ENCODE measurements at regions not wholly inside any gene's neighbourhood (a gene's known extent, or its start where the extent isn't known, plus 50 kb on each side); places are given as distances from the start of the nearest gene placed in this dataset.
"Not testable (repeated sequence)": the region's sequence is repeated elsewhere in the genome, so short reads cannot be mapped to it uniquely, and the experiment has no call there.

DNA sequence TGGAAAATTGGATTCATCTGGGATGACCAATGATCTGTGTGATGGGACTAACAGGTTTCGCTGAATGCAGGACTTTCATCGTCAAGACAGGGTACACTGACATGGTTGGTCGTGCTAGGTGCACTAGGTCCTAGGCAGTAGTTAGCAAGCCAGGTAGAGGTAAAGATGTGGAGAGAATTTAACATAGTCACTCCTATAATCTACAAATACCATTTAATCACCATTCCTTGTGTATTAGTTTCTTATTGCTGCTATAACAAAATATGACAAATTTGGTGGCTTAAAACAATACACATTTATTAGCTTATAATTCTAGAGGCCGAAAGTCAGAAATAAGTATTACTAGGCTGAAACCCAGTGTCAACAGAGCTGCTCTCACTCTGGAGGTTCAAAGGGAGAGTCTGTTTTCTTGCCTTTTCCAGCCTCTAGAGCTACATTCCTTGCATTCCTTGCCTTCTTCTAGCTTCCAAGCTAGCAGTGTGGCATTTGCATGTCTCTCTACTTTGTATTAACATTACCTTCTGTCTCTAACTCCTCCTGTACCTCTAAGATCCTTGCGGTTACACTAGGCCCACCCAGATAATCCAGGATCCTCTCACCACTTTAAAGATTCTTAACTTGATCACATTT lies 98.7 kb upstream of the GRIA3 start:
- no peak for DNase-seq (ENCODE audit: low read depth)

GRCh38 chrX:123086768-123087167 lies 97.3 kb upstream of the GRIA3 start:
- DNase-seq (ENCODE audit: low read depth), result no peak

GRCh38 chrX:123087326-123087725 lies 96.8 kb upstream of the GRIA3 start:
- DNase-seq (ENCODE audit: low read depth), result no peak

- DNase-seq (ENCODE audit: low read depth), result no peak
Measured at GRCh38 chrX:123088331-123088730, 95.7 kb upstream of the GRIA3 start.

- no peak for DNase-seq (ENCODE audit: low read depth)
Measured at GRCh38 chrX:123088930-123089329, 95.1 kb upstream of the GRIA3 start.

- DNase-seq (ENCODE audit: low read depth), result no peak
Measured at GRCh38 chrX:123093792-123094191, 90.3 kb upstream of the GRIA3 start.

DNA sequence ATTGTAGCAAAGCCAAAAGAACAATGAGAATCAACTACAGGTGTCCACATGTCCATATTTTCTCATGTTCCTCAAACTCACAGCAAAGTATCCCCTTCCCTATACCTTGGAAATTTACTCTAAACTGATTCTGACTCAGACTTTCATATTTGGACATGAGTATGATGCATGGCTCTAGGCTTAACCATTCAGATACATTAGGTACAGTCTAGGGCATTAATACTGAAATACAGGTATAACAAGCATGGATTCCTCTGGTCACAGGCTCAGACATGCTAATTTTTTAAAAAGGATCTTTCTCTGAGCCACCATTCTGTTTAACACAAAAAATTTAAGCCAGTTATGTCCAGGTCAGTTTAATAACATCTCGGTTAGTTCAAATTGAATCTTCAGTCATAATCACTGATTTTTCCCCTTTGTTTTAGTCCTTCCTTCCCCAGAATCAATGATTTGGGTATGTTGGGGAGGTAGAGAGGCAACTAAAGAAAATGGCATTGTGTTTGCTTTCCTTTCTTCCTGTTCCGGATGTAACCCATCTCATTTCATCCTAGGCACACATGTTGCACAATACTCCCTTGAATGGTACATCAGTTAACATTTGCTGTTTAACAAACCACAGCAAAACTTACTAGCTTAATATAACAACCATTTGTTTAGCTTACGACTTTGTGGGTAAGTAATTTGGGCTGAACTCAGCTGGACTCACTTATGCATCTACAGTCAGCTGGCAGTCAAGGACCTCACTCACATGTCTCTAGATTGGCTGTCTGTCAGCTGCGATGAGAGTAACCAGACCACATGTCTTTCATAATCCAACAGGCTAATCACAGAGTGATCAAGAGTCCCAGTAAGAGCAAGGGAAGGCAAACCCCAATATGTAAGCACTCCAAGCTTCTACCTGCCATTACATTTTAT lies 75.3 kb upstream of the GRIA3 start:
- no peak for DNase-seq (ENCODE audit: low read depth)

DNA sequence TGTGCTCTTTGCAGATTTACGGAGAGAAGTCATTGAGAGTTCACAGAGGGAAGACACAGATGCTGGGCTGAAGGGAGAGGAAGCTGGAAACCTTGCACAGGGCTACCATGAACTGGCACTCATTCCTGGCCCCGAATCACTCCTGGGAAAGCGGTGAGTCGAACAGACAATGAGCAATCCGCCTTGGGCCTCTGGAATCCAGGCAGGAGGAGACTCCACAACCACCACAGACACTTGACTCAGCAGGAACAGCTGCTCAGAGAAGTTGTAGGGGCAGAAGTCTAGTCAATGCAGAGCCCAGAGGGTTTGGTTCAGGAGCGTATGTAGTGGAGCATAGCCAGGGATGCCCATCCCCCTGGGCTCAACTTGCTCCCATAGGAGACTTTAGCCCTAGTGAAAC lies 62.8 kb upstream of the GRIA3 start:
- no peak for DNase-seq (ENCODE audit: low read depth)

GRCh38 chrX:123129805-123130204 lies 54.3 kb upstream of the GRIA3 start:
- DNase-seq (ENCODE audit: low read depth), result not testable (repeated sequence)
